Mesenchymal stem cell (in vitro differentiated cells and primary cell): ENCODE measurements at regions not wholly inside any gene's neighbourhood (a gene's known extent, or its start where the extent isn't known, plus 50 kb on each side); places are given as distances from the start of the nearest gene placed in this dataset.

ENCODE experiments used
- DNase-seq: peaks from one replicate; pipeline ENCODE4 v3.0.0-alpha.2; 2013
- H2AFZ ChIP-seq: one replicate; pipeline ENCODE4 v1.6.1; 2013; ENCODE audit warnings: low read depth, mild to moderate bottlenecking, control low read depth, inconsistent platforms, low read length, moderate library complexity
- H2AK5ac ChIP-seq: 2 replicates; pipeline ENCODE4 v1.6.1; 2013; ENCODE audit warnings: low read length, moderate library complexity, mild to moderate bottlenecking, inconsistent platforms; ENCODE audit not compliant: severe bottlenecking
- H2BK120ac ChIP-seq: one replicate; pipeline ENCODE4 v1.6.1; 2013; ENCODE audit warnings: low read depth, mild to moderate bottlenecking, inconsistent platforms, low read length, moderate library complexity
- H2BK12ac ChIP-seq, 2 experiments: one replicate each; pipeline ENCODE4 v1.6.1; 2013; ENCODE audit warnings: inconsistent platforms in 2 of 2, low read length in 2 of 2, mild to moderate bottlenecking in 2 of 2, moderate library complexity in 2 of 2, control low read depth in 1 of 2
- H2BK15ac ChIP-seq: one replicate; pipeline ENCODE4 v1.6.1; 2013; ENCODE audit warnings: mild to moderate bottlenecking, low read depth, inconsistent platforms; ENCODE audit not compliant: poor library complexity, severe bottlenecking
- H2BK5ac ChIP-seq: 2 replicates; pipeline ENCODE4 v1.6.1; 2013; ENCODE audit warnings: low read depth, mild to moderate bottlenecking, low read length, control low read depth, inconsistent platforms; ENCODE audit not compliant: poor library complexity, severe bottlenecking
- H3K14ac ChIP-seq, 2 experiments: one replicate each; pipeline ENCODE4 v1.6.1; 2013; ENCODE audit warnings: inconsistent platforms in 2 of 2, low read length in 2 of 2, control low read depth in 1 of 2, mild to moderate bottlenecking in 1 of 2, moderate library complexity in 1 of 2
- H3K18ac ChIP-seq, 2 experiments: one replicate each; pipeline ENCODE4 v1.6.1; 2013; ENCODE audit warnings: inconsistent platforms in 2 of 2, low read length in 2 of 2, control low read depth in 1 of 2, low read depth in 1 of 2, mild to moderate bottlenecking in 1 of 2
- H3K23ac ChIP-seq, 2 experiments: one replicate each; pipeline ENCODE4 v1.6.1; 2013; ENCODE audit warnings: inconsistent platforms in 2 of 2, low read length in 2 of 2, mild to moderate bottlenecking in 2 of 2, moderate library complexity in 2 of 2, control low read depth in 1 of 2
- H3K27ac ChIP-seq: 2 replicates; pipeline ENCODE4 v1.5.1; 2013; ENCODE audit warnings: mild to moderate bottlenecking, moderate library complexity, low read length, control low read depth, inconsistent platforms; ENCODE audit not compliant: poor library complexity, severe bottlenecking
- H3K27me3 ChIP-seq, 2 experiments: 2 replicates each; pipeline versions ENCODE4 v1.6.1 to v1.7.0; 2013; ENCODE audit warnings: low read length in 2 of 2, mild to moderate bottlenecking in 2 of 2, moderate library complexity in 2 of 2, control low read depth in 1 of 2, inconsistent platforms in 1 of 2; ENCODE audit not compliant: control insufficient read depth in 1 of 2, insufficient read depth in 1 of 2
- H3K36me3 ChIP-seq, 2 experiments: 2 replicates each; pipeline versions ENCODE4 v1.6.1 to v1.7.0; 2013; ENCODE audit warnings: low read length in 2 of 2, control low read depth in 1 of 2, inconsistent platforms in 1 of 2, low read depth in 1 of 2, mild to moderate bottlenecking in 1 of 2; ENCODE audit not compliant: insufficient read depth in 2 of 2, control insufficient read depth in 1 of 2
- H3K4ac ChIP-seq, 2 experiments: one replicate each; pipeline ENCODE4 v1.6.1; 2013; ENCODE audit warnings: inconsistent platforms in 2 of 2, low read length in 2 of 2, mild to moderate bottlenecking in 2 of 2, moderate library complexity in 2 of 2, control low read depth in 1 of 2, low read depth in 1 of 2
- H3K4me1 ChIP-seq: 2 replicates; pipeline ENCODE4 v1.6.1; 2013; ENCODE audit warnings: low read depth, low read length, control low read depth; ENCODE audit not compliant: control insufficient read depth, insufficient read depth
- H3K4me2 ChIP-seq: 2 replicates; pipeline ENCODE4 v1.6.1; 2013; ENCODE audit warnings: low read length, mild to moderate bottlenecking, inconsistent platforms; ENCODE audit not compliant: poor library complexity, severe bottlenecking
- H3K4me3 ChIP-seq, 2 experiments: 2 replicates each; pipeline versions ENCODE4 v1.5.1 to v1.7.0; 2013; ENCODE audit warnings: low read length in 2 of 2, mild to moderate bottlenecking in 2 of 2, control low read depth in 1 of 2, low read depth in 1 of 2; ENCODE audit not compliant: insufficient read depth in 1 of 2
- H3K79me1 ChIP-seq: replicated peaks from 2 replicates; pipeline ENCODE4 v1.6.1; 2013; ENCODE audit warnings: mild to moderate bottlenecking, control low read depth, low read length, inconsistent platforms; ENCODE audit not compliant: poor library complexity, severe bottlenecking
- H3K9ac ChIP-seq: 2 replicates; pipeline ENCODE4 v1.7.0; 2013; ENCODE audit warnings: mild to moderate bottlenecking, low read length, moderate library complexity
- H3K9me3 ChIP-seq: 2 replicates; pipeline ENCODE4 v1.7.0; 2013; ENCODE audit warnings: mild to moderate bottlenecking, low read length; ENCODE audit not compliant: control insufficient read depth
- H4K8ac ChIP-seq: one replicate; pipeline ENCODE4 v1.6.1; 2013; ENCODE audit warnings: inconsistent platforms, mild to moderate bottlenecking, low read length, moderate library complexity
- H4K91ac ChIP-seq: one replicate; pipeline ENCODE4 v1.6.1; 2013; ENCODE audit warnings: mild to moderate bottlenecking, low read length, inconsistent platforms
- WGBS: methylation state at CpG from one replicate; pipeline ENCODE4 v1.1.7; 2013; ENCODE audit warnings: mixed read lengths; 5-methylcytosine and 5-hydroxymethylcytosine counted together

- H3K18ac ChIP-seq = no peak overlapping the region
- DNase-seq = no peak
- H2AK5ac ChIP-seq = no peak overlapping the region
- no peaks in the 10 kb centered on the region for H3K4me1 ChIP-seq
- no peak overlapping the region for H4K91ac ChIP-seq
- H3K23ac ChIP-seq = no peak overlapping the region
- no peak overlapping the region for H3K4me3 ChIP-seq
- no peak overlapping the region for H2BK120ac ChIP-seq
- no peak overlapping the region for H3K4me2 ChIP-seq
- WGBS = 39% methylated on average over 1 of the region's 1 CpG
- H2BK15ac ChIP-seq = no peak overlapping the region
- H2AFZ ChIP-seq = no peak overlapping the region
- no peaks in the 10 kb centered on the region for H3K79me1 ChIP-seq
- no peak overlapping the region for H2BK5ac ChIP-seq
- H3K14ac ChIP-seq = no peak overlapping the region
- no peaks in the 10 kb centered on the region for H3K9me3 ChIP-seq
- no peaks in the 10 kb centered on the region for H3K36me3 ChIP-seq
- no peak overlapping the region for H3K4ac ChIP-seq
- H3K27ac ChIP-seq = no peak overlapping the region
- H3K9ac ChIP-seq = no peak overlapping the region
- H4K8ac ChIP-seq = no peak overlapping the region
- H3K27me3 ChIP-seq = peaks cover 0 to 8% of the 10 kb centered on the region in 2 experiments
- H2BK12ac ChIP-seq = no peak overlapping the region
Observed at GRCh38 chr2:122108186-122108585, 352.7 kb downstream of the TSN start.

DNA sequence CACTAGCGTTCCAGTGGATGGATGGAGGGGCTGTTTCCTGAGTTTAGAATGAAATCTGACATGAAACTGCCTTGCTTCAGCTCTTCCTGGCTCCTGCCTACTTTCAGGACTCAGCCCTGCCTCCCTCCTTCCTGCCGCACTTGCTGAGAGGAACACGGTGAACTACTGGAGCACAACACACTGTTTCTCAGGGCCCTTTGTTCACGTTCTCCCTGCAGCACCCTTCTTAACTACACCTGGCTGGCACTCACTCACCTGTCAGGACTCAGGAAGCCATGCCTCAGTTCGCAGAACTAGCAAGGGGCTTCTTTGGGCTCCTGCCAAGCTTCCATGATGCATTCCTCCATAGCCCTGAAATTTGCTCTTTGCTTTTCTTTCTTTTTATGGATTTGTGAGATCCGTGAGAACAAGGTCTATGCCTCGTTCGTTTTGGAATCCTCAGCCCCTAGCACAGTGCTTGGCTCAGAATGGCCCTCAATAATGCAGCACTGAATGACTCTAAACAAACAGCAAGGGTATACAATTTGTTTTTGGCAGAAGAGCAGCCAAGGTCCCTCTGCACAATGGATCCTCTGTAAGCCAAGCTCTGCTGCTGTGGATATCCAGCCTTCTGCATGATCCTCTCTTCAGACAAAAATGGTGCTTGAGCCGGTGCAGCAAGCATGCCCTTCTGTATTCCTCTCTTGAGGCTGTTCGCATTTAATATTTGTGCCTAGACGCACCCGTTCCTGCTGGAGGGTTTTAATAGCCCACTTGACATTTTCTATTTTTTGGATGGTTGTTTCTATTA is 357.0 kb downstream of the TSN start:
- H3K9ac ChIP-seq = no peak overlapping the region
- no peak overlapping the region for H2BK120ac ChIP-seq
- peaks cover 0 to 4% of the 10 kb centered on the region in 2 experiments for H3K27me3 ChIP-seq
- DNase-seq = no peak
- no peak overlapping the region for H3K18ac ChIP-seq
- H3K4me1 ChIP-seq = no peaks in the 10 kb centered on the region
- no peak overlapping the region for H2BK15ac ChIP-seq
- H2BK12ac ChIP-seq = no peak overlapping the region
- no peak overlapping the region for H3K4me3 ChIP-seq
- no peak overlapping the region for H3K14ac ChIP-seq
- H2BK5ac ChIP-seq = no peak overlapping the region
- no peak overlapping the region for H4K8ac ChIP-seq
- H3K36me3 ChIP-seq = no peaks in the 10 kb centered on the region
- H3K4ac ChIP-seq = no peak overlapping the region
- no peak overlapping the region for H3K27ac ChIP-seq
- H3K79me1 ChIP-seq = no peaks in the 10 kb centered on the region
- H4K91ac ChIP-seq = no peak overlapping the region
- H3K23ac ChIP-seq = no peak overlapping the region
- H2AFZ ChIP-seq = no peak overlapping the region
- H3K4me2 ChIP-seq = no peak overlapping the region
- WGBS = 75% methylated on average over 10 of the region's 12 CpGs
- H3K9me3 ChIP-seq = no peaks in the 10 kb centered on the region
- no peak overlapping the region for H2AK5ac ChIP-seq

- Histone ChIP-seq H4K91ac (no peak overlapping the region), H3K4ac (no peak overlapping the region), H3K36me3 (no peaks in the 10 kb centered on the region), H2BK12ac (no peak overlapping the region), H2BK5ac (no peak overlapping the region), H3K18ac (no peak overlapping the region), H2BK15ac (no peak overlapping the region), H3K79me1 (no peaks in the 10 kb centered on the region), H3K27me3 (no peaks in the 10 kb centered on the region), H4K8ac (no peak overlapping the region), H3K27ac (no peak overlapping the region), H3K14ac (no peak overlapping the region), H2AK5ac (no peak overlapping the region), H3K4me3 (no peak overlapping the region), H3K9me3 (no peaks in the 10 kb centered on the region), H3K4me2 (no peak overlapping the region), H3K4me1 (no peaks in the 10 kb centered on the region), H3K9ac (no peak overlapping the region), H3K23ac (no peak overlapping the region), H2AFZ (no peak overlapping the region), H2BK120ac (no peak overlapping the region)
- WGBS = 12% methylated on average over 2 of the region's 2 CpGs
- no peak for DNase-seq
Observed at GRCh38 chr2:122114421-122114820, 359.0 kb downstream of the TSN start.

DNA sequence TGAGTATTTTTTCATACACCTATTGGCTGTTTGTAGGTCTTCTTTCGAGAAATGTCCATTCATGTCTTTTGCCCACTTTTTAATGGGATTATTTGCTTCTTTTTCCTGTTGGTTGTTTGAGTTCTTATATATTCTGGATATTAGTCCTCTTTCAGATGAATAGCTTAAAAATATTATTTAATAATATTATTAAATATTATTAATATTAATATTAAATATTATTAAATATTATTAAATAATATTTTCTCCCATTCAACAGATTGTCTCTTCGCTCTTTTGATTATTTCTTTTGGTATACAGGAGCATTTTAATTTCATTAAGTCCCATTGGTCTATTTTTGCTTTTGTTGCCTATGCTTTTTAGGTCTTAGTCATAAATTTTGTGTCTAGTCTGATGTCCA is 361.9 kb downstream of the TSN start:
- Histone ChIP-seq H4K8ac (no peak overlapping the region), H3K27ac (no peak overlapping the region), H3K79me1 (no peaks in the 10 kb centered on the region), H3K18ac (no peak overlapping the region), H2BK5ac (no peak overlapping the region), H3K9me3 (no peaks in the 10 kb centered on the region), H2BK12ac (no peak overlapping the region), H3K4ac (no peak overlapping the region), H3K36me3 (no peaks in the 10 kb centered on the region), H2AK5ac (no peak overlapping the region), H2BK15ac (no peak overlapping the region), H4K91ac (no peak overlapping the region), H2AFZ (no peak overlapping the region), H3K14ac (no peak overlapping the region), H3K27me3 (no peaks in the 10 kb centered on the region), H3K4me2 (no peak overlapping the region), H3K23ac (no peak overlapping the region), H2BK120ac (no peak overlapping the region), H3K4me1 (no peaks in the 10 kb centered on the region), H3K9ac (no peak overlapping the region), H3K4me3 (no peak overlapping the region)
- no CpG with 5 or more reads among the region's 2 CpGs for WGBS
- DNase-seq = no peak
